GM20000 (cell line): ENCODE measurements at regions not wholly inside any gene's neighbourhood (a gene's known extent, or its start where the extent isn't known, plus 50 kb on each side); places are given as distances from the start of the nearest gene placed in this dataset.

ENCODE experiments used
- DNase-seq: peaks from one replicate; pipeline ENCODE4 v3.0.0; 2012; ENCODE audit warnings: low spot score
- TF ChIP-seq, protein P1 (sequence below): IDR thresholded peaks from 2 replicates; pipeline ENCODE4 v1.5.1; 2012; ENCODE audit warnings: mild to moderate bottlenecking, control low read depth; ENCODE audit errors: extremely low read depth, missing control alignments

DNA sequence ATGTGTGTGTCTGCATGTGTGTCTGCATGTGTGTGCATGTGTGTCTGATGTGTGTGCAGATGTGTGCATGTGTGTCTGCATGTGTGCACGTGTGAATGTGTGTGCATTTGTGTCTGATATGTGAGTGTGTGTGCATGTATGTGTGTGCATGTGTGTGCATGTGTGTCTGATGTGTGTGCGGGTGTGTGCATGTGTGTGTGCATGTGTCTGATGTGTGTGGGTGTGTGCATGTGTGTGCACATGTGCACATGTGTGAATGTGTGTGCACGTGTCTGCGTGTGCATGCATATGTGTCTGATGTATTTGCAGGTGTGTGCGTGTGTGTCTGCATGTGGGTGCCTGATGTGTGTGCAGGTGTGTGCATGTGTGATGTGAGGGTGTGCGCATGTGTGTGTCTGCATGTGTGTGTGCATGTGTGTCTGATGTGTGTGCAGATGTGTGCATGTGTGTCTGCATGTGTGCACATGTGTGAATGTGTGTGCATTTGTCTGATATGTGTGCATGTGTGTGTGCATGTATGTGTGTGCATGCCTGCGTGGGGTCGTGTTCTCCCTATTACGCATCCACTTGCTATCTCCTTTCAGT, 470.1 kb upstream of the HS6ST1 start:
- no peak for DNase-seq
- TF ChIP-seq, protein P1, sequence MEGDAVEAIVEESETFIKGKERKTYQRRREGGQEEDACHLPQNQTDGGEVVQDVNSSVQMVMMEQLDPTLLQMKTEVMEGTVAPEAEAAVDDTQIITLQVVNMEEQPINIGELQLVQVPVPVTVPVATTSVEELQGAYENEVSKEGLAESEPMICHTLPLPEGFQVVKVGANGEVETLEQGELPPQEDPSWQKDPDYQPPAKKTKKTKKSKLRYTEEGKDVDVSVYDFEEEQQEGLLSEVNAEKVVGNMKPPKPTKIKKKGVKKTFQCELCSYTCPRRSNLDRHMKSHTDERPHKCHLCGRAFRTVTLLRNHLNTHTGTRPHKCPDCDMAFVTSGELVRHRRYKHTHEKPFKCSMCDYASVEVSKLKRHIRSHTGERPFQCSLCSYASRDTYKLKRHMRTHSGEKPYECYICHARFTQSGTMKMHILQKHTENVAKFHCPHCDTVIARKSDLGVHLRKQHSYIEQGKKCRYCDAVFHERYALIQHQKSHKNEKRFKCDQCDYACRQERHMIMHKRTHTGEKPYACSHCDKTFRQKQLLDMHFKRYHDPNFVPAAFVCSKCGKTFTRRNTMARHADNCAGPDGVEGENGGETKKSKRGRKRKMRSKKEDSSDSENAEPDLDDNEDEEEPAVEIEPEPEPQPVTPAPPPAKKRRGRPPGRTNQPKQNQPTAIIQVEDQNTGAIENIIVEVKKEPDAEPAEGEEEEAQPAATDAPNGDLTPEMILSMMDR: no peak

DNA sequence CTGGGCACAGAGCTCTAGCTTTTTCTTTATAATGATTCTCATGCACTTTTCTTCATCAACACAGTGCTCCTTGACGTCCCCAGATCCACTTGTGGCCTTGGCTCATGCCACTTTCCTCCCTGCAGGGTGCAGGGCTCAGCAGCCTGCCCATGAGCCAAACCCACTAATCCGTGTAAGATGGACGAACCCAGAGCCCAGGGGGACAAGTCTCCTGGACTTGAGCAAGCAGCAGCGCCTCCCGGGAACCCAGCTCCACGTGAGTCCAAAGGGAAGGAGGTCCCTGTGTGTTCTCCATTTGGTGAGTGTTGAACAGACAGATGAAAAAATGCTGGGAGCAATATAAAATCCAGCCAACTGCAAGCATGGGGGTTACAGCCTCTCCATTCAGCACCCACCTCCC, 470.6 kb upstream of the HS6ST1 start:
- TF ChIP-seq, protein P1: no peak
- DNase-seq: no peak

DNA sequence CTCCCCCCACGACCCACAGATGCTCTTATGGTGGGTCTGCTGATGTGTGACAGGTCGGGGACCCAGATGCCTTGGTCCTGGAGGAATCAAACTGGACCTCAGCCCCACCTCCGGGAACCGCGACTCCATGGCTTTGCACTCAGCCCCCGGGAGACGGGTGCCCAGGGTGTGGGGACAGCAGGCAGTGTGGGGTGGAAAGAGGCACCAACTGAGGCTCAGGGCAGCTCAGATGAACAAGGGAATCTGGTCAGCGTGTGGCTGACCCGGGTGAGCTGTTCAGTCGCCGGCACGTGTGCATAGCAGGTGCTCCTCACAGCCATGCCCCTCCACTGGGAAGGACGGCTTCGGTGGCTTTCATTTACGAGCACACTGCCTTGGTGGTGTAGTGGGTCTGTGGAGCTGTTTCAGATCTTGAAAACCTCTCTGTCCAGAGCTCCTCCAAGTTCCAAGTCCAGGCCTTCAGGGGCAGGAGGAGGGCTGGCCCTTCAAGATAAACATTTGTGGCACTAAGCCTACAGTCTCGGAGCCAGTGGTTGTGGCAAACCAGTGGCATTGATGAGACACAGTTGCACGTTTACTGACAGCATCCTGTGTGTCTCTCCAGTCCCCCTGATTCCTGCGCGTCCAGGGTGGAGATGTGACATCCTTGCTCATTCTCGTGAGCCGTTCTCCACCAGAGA, 471.2 kb upstream of the HS6ST1 start:
- no peak for DNase-seq
- TF ChIP-seq, protein P1: no peak

DNA sequence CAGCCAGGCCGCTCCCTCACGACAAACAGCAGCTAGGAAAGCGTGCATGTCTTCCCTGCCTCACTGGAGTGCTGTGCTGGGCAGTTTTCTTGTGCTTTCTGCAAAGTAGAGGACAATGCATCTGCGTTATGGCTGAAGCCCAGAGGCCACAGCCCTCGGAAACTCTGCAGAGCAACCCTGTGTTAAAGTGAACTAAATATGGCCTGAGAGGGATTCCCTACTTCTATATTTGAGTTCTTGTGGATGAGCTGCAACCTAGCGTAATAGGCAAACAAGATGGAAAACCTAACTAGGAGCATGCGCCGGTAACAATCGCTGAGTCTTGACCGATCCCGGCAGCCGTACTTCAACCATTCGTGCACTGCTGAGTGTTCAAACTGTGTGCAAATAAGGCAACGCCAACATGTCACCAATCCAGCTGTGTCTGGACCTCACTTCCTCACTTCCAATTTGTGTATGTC, 471.9 kb upstream of the HS6ST1 start:
- TF ChIP-seq, protein P1: no peak

DNA sequence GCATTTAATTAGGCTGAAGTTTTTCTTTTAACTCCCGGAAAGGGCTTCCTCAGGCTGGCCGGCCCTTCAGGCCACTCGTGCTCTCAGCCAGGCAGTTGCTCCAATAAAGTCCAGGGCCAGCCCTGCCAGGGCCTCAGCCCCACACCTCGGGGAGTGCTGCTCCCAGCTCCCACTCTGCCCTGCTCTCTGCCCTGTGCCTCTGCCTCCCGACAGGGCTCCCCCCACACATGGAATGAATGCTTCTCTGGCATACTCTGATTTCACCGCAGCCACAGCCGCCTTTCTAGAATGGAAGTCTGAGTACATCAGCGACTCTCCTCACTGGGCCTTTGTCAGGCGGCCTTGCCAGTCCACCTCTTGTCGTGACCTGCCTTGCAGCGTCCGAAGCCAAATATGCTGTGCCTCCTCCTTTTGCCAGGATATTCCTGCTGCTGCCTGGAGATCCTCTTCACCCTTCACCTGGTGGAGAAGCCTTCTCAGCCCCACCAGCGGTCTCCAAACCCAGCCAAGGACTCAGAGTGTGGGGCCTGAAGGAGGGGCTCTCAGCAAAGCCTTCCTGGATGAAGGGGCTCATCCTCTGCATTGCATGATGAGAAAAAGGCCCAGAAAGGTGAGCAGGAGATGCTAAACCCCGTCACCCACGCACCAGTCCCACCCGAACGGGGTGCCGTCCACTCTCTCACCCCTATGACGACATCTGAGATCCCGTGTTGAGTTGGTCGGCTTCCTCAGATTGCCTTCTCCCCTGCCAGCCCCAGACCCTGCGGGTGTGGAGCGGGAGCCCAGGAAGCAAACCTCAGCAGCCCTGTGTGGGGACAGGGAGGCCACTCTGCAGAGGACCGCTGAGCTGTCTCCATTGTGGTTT, 472.7 kb upstream of the HS6ST1 start:
- TF ChIP-seq, protein P1: no peak
- no peak for DNase-seq

More for the DNA sequence above, 471.9 kb upstream of the HS6ST1 start:
- no peak for DNase-seq

DNA sequence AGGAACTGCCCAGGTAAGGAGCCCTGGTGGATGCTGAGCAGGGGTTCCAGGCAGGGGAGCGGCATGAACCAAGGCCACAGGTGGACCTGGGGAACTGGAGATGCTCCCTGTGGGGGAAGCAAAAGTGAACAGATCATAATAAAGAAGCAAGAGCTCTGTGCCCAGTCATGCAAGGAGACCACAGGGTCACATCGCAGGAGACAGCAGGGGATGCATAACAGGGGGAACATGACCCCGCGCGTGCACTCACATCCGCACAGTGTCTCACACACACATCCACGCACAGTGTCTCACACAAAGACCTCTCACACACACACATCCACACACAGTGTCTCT, 473.3 kb upstream of the HS6ST1 start:
- DNase-seq: no peak
- TF ChIP-seq, protein P1: no peak
